COR-L47 (cell line): ENCODE measurements at regions not wholly inside any gene's neighbourhood (a gene's known extent, or its start where the extent isn't known, plus 50 kb on each side); places are given as distances from the start of the nearest gene placed in this dataset.

Experiments used
- DNase-seq: peaks from one replicate; lab custom pipeline; 2025; lab: John Stamatoyannopoulos, UW

DNA sequence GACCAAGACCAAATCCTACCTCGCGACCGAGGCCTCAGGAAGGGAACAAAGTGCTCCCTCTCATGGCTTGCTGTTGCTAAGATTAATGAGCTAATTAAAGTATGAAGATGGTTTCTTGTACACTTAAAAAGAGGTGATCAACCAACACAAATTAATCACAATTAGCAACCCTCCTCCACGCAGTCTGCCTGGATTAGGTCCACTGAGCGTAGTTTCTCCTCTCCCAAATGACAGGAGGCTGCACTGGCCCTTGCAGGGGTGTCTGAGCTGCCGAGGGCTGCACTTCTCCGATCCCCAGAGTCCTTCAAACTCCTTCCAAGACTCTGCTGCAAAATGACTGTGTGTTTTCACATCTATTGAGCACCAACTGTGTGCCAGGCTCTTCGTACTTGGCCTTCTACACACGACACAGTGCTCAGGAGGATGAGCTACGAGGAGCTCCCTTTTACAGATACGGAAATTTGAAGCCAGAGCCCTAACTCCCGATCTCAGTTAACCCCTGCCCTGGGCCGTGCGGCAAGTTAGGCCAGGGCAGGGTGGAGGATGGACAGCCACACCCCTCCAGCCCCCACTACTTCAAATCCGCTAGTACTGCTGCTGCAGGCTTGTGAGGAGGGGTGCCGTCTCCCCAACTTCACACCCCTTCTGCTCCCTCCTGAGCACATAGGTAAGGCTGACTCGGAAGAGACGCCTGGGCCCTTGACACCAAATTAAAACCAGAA, 101.0 kb upstream of the LINGO1 start:
- no peak for DNase-seq

DNA sequence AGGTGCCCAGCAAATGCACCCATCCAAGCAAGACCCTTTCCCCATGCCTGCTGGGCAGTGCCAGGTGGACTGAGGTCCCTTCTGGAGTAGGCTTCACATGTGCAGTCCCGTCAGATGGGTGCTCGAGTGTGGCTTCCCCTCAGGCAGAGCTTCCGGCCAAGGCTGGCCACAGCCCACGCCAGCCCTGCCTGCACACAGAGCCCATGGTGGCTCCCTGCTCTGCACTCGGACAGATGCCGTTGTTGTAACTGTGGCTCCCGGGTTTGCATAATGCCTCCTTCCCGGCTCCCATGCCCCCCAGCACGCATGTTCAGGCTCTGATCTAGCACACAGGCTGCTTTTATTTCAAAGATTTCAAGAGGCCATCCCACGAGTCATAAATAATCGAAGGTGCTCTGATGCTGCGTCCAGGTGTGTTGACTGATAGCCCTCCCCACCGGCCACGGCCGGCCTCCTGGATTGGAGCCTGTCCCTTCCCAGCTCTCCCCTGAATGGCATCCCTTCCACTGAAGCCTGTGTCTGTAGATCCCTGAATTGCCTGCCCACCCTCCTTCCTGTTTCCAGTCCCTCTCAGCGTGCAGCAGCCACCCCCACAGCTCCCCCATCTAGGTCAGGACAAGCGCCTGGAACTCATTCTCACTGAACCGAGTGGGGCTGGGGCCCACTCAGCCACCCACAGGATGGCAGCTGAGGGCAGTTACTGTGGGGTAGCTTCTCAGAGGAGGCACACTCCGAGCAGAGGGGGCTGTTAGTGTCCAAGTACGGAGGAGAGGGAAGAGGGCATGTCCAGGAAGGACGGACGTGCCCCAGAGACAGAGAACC, 100.0 kb upstream of the LINGO1 start:
- no peak for DNase-seq

DNA sequence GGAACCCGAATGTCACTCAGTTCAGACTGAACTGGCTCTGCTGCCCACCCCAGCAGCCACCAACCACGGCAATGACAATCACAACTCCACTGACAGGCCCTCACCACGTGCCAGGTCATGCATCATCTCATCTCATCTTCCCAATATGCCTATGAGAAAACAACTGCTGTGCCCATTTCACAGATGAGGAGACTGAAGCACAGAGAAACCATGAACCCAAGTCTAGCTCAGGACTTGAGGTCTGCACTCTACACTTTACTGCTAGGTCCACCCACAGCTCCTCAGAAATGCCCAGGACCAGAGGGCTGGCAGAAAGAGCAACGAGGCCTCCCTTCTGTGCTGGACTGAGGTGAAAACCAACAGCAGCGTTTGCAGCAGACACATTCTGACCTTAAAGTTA, 99.2 kb upstream of the LINGO1 start:
- no peak for DNase-seq

DNA sequence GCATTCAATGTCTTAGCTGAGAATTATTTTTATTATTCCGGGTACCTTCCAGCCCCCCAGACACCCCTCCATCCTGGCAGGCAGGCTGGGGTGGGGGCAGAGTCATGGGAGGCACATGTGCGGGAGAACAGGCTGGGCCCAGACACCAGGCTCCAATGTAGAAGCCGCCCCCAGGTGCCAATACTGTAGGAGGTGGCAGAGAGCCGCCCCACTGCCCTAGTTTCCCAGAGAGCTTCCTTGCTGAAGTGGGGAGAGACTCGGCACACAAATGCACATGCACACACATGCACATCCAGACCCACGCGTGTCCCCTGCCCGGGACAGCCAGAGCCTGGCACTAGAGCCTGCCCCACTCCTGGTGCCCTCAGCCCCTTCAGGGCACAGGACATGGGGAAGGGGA, 98.4 kb upstream of the LINGO1 start:
- no peak for DNase-seq

DNA sequence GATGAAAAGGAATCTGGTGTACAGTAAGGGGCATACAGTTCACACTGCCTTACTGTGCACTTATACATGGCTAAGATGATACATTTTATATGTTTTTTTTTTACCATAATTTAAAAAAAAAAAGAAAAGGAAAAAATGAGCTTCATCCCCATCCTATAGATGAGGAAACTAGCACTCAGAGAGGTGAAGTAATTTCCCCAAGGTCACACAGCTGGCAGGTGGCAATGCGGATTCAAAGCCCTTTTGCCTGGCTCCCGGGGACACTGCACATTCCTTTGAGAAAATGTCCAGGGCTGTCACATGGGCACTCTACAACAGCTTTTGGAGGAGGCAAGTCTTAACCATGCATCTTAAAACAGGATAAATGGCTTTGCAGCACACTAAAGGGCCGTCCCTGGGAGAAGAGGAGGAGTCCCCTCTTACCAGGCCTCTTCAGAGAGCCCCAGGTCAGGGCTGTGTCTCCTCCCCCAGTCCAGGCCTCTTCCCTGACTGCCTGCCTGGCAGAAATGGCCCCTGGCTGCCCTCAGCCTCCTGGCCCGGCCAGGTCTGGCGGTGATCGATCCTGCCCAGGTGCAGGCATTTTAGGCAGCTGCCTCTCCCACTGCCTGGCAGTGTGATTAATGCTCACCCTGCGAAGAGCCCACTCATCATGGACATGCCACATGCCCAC, 95.1 kb upstream of the LINGO1 start:
- no peak for DNase-seq

DNA sequence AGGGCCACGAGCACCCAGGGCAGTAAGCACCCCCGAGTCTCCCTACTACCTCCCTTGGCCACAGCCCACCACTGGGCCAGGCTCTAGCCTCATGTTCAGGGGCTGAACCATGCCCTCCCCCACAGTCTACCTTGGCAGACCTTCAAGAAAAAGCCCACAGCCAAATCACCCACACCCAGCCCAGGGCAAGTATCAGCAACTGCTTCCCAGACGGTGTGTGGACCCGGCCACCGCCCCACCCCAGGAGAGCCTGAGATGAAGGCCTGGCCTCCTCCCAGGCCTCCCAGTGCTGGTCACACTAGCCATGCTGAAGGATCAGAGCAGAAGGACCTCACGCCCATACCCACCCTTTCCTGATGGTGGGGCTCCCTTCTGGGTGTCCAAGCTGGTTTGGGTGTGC, 92.0 kb upstream of the LINGO1 start:
- no peak for DNase-seq

DNA sequence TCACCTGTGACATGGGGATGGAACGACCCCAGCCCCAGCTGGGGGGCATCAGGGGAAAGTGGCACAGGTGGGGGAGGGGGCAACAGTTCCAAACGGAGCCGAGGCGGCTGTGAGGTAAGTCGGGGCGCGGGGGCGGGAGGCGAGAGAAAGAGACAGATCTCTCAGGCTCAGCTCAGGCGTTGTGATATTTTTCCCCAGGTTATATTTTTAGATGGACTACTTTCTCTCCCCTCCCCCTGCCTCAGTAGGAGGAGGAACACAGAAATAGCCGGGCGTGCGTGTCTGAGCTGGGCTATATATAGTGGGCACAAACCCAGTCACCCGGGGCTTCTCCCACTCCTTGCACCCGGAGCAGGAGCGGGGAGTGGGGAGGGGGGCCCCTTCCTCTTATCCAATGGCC, 91.0 kb upstream of the LINGO1 start:
- no peak for DNase-seq

DNA sequence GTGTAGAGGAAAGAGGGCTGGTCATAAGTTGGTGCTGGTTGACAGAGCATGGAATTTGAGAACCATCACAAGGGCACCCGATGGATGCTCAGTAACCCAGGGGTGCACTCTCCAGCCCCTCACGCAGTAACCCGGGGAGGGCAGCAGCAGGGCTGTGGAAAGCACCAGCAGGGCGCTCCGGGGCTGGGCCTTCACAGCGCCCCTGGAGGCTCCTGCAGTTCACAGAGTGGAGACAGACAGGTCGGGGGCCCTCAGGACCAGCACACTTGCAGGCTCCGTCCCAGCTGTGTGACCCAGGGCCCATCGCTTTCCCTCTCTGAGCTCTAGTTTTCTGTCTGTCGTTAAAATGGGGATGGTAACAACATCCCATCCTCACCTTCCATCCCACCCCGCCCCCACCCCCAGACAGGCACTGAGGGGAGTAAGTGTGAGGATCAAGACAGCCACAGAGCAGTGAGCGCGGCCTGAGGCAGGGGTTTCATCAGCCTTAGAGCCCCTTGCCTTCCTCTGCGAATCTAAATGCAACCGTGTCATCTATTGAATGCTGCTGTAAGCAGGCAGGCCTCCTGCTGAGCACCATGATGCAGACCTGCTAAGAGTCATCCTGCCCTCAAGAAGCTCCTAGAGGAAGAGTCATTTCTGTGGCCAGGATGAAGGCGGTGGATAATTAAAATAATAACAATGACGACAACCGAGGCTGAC, 90.2 kb upstream of the LINGO1 start:
- no peak for DNase-seq

DNA sequence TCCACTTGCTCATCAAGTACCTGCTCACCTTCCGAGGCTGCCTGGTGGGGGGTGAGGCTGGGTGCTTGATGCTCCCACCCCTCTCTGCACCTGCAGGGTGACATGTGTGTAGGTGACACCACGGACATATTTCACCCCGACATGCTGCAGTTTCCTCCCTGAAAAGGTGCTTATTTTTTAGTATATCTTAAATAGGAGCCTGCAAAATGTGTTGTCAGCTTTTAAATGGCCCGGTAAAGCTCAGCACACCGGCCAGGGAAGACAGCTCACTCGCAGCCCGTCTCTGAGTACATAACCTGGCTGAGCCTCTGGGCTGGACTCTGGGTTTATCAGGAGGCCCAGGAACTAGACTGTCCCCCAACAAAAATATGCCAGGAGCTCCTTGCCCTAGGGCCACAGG, 89.3 kb upstream of the LINGO1 start:
- no peak for DNase-seq

DNA sequence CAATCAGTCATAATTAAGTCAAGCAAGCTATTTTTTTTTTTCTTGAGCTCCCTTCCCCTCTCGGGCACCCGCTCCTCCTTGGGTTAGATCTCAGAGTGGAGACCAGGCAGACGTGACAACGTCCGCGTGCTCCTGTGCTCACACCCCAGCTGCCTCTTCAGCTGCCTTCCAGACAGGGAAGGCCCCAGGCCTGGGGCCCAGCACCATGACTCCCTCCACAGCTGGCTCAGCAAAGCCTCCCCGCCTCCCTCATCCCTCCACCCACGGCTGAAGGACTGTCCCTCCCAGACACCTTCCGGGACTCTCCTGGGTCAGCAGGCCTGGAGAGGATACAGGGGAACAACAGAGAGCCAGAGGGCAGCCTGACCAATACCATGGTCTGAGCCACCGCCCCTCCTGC, 87.9 kb upstream of the LINGO1 start:
- no peak for DNase-seq

DNA sequence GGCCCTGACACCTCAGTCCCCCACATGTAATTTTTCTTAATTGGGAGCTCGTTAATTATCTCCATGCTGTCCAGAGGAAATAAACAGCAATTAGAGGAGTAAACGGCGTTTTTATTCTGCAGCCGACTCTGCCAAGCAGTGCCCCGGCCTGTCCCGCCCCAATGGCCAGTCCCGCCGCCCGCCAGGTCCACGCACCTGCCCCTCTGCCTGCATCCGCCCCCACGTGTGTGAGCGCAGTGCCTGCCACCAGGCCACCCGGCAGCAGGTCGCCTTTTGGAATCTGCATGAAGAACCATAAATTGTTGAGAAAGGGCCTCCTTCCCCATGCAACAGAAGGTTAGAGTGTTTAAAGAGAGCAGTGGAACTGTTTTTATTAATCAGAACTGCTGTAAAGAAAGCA, 87.5 kb upstream of the LINGO1 start:
- peak; percentile 65 for DNase-seq

DNA sequence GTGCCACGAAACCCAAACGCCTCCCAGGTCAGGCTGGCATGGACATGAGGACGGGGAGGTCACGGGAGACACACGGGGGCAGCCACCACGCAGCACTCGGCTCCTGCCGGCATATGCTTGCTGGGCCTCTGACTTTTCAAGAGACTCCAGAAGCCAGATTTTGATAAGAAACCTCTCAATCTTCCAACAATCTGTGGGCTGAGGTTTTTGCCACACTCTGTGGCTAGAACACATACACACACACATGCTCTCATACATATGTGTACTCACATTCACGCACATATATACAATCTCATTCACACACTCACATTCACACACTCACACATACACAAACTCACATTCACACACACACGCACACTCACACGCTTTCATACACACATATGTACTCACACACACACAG, 86.7 kb upstream of the LINGO1 start:
- no peak for DNase-seq

DNA sequence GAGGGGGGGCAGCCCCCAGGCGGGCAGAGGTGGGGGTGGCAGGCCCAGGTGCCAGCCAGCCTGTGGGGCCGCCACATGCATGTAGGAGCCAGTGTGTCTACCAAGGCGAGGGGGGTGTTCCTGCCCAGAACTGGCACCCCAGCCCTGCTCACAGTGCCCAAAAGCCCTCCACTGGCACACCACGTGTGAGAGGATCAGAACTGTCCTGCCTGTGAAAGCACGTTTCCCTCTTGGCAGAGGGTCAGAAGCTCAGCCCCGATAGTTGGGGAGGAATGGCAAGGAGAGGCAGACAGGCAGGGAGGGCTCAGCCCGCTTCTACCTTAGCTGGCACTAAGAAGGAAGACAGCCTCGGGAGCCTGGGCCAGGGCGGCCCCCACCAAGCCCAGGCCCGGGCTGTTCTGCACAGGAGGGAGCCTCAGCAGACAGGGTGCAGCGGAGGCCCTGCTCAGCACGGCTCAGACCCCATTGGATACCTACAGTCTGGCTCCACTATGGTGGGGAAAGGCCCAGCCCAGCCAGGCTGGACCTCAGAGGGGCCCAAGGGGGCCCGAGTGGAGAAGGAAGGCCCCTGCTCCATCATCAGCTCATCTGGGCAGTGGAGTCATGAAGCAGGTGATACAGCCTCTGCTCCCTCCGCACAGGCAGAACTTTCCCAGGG, 84.8 kb upstream of the LINGO1 start:
- no peak for DNase-seq

DNA sequence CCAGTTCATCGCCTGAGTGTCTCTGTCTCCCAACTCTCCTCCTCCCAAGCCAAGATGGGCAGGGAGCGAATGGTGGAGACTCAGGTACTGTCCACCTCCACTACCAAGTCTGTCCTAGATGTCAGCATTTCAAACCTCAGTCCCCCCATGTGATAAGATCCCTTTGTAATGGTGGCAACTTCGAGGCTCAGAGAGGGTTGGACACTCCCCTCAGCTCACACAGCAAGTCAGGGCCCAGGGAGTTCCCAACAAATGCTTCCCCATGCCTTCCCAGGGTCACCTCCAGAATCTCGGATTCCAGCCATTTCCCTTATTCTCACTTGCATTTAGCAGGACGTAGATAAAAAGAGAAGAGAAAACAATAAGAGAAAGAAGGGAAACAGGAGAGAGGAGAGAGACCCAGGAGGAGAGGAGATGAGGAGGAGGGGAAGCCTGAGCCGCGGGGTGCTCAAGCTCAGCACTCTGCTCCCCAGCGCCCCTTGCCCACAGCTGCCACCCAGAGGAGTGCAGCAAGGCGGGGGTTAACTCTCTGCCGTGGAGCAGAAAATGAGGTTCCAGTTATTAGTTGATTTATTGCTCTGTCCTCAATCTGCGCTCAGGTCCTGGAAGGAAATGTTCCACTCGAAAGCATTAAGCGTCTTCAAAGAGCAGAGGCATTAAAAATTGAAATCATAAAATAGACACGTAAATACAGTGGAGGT, 84.1 kb upstream of the LINGO1 start:
- DNase-seq = no peak

DNA sequence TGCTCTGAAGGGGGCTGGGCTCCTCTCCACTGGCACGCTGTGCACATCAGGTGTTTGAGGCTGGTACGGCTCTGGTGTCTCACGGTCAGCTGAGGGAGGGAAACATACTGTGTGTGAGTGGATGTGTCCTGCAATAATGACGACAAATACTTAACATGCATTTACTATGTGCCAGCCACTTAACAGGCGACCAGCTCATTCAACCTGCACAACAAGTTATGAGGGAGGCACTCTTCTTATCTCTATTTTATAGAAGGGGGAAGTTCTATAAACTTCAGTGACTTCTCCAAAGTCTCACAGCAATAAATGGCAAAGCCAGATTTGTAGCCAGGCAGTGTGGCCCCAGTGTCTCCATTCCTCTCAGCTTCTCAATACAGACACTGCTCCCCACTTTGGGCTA, 83.1 kb upstream of the LINGO1 start:
- DNase-seq = no peak

DNA sequence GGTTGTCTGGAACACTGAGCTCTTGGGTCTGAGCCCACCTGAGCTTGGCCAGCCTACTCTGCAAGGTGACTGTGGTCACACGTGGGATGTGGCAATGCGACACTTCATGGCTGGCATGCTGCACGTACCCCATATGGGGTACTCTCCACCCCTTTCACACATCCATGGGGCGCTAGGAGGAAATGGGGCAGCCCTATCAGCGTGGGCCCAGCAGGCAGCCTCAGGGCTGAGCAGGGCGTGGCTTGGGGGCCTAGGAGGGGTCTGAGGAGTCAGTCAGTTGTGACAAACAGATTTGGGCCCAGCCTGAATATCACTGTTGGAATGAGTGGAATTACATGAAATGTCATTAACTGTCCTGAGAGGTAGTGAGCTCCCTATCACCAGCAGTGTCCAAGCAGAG, 82.3 kb upstream of the LINGO1 start:
- no peak for DNase-seq

DNA sequence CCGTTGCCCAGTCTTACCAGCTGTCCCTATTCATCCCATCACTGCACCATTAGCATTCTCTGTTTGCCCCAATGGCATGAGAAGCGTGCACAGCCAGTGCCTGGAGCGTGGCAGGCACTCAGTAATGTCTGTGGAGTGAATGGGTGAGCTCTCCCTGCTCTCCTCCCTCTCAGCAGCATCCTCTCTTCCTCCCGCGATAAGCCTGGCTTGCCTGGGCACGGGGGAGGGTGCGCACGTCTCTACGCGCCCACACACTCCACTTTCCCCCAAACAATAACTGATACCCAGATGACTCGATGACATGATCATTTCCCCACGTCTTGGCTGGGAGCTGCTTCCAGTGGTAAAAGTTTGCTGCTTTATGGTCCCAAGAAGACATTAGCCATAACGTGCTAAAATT, 81.8 kb upstream of the LINGO1 start:
- no peak for DNase-seq

DNA sequence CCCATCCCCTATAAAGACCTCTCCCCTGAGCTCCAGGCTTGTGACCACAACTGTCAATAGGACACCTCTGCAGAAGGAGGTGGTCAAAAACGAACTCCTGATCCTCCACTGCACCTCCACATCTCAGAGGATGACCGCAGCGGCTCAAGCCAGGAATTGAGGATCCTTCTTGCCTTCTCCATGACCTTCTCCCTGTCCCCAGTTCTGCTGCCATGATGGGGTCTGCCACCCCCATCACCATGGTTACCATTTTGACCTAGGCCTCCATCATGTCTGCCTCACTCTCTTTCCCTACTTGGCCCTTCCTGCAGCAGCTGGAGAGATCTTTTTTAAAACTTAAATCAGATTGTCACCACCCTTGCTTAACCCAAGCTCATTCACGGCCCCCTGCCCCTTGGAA, 81.3 kb upstream of the LINGO1 start:
- DNase-seq = no peak

DNA sequence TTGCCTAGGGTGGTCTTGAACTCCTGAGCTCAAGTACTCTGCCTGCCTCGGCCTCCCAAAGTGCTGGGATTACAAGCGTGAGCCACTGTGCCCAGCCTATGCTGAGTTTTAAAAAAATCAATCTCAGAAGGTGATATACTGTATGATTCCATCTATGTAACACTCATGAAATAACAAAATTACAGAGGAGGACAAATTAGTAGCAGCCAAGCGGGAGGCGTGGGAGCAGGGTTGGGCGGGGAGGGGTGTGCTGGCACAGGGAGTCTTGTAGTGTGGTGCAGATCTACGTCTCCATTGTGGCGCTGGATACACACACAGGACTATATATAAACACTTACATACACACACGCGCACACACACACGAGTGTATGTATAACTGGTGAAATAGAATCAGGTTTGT, 80.6 kb upstream of the LINGO1 start:
- no peak for DNase-seq

DNA sequence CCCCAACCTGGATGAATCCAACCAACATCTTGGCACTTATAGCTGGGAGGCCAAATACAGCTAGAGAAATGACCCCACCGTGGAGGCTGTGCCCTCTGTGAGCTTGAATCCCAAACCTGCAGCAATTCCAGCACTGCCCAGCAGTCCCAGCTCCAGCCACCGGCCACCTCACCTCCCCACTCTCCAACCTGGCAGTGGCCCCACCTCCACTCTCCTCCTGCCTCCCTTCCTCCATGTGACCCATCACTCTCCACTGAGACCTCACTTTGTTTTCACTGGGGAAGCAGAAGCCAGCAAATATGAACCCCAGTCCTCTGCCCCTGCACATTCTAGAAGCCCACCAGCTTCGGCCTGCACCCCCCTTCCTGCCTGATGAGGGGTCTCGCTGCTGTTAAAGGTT, 79.7 kb upstream of the LINGO1 start:
- no peak for DNase-seq

DNA sequence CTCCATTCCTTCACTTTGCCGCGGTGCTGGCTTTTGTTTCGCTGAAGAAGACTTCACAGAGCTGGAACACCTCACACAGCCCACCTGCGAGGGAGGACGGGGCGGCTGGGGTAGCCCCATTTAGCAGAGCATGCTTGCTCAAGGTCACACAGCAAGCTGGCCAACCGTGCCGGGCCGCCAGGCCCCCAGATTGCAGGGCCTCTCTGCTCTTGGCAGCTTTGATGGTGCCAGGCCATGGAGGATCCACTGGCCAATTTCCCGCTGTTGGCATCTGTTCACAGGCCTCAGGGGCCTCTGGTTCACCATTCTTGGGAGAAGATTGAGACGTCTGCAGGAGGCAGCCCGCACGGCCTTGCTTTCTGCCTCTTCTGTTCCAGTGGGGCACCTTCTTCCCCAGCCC, 77.9 kb upstream of the LINGO1 start:
- DNase-seq = no peak
